ENCODE measurements at regions not wholly inside any gene's neighbourhood (a gene's known extent, or its start where the extent isn't known, plus 50 kb on each side); places are given as distances from the start of the nearest gene placed in this dataset.
"Not testable (repeated sequence)": the region's sequence is repeated elsewhere in the genome, so short reads cannot be mapped to it uniquely, and the experiment has no call there.

DNA sequence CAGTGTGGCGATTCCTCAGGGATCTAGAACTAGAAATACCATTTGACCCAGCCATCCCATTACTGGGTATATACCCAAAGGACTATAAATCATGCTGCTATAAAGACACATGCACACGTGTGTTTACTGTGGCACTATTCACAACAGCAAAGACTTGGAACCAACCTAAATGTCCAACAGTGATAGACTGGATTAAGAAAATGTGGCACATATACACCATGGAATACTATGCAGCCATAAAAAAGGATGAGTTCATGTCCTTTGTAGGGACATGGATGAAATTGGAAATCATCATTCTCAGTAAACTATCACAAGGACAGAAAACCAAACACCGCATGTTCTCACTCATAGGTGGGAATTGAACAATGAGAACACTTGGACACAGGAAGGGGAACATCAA is 107.9 kb upstream of the TSPAN8 start:
- not testable (repeated sequence) for TF ChIP-seq RELA (CRISPR knock-in tag; IDR thresholded peaks at IDR 0.05); SIN3A (IDR thresholded peaks at IDR 0.05; ENCODE audit: borderline replicate concordance, low read depth, low read length); ZBTB20 (CRISPR knock-in tag; IDR thresholded peaks at IDR 0.05; ENCODE audit: borderline replicate concordance, low read depth); KDM5A (IDR thresholded peaks at IDR 0.05; ENCODE audit: borderline replicate concordance, low read length)
- TF ChIP-seq, protein P1, sequence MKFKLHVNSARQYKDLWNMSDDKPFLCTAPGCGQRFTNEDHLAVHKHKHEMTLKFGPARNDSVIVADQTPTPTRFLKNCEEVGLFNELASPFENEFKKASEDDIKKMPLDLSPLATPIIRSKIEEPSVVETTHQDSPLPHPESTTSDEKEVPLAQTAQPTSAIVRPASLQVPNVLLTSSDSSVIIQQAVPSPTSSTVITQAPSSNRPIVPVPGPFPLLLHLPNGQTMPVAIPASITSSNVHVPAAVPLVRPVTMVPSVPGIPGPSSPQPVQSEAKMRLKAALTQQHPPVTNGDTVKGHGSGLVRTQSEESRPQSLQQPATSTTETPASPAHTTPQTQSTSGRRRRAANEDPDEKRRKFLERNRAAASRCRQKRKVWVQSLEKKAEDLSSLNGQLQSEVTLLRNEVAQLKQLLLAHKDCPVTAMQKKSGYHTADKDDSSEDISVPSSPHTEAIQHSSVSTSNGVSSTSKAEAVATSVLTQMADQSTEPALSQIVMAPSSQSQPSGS (CRISPR knock-in tag; IDR thresholded peaks at IDR 0.05) = not testable (repeated sequence)
